GM12878 (cell line): ENCODE measurements at regions not wholly inside any gene's neighbourhood (a gene's known extent, or its start where the extent isn't known, plus 50 kb on each side); places are given as distances from the start of the nearest gene placed in this dataset.

Source experiments
- ATAC-seq: fragments of 200-7000 bp; cut with Tn5 transposase; 3 replicates; pipeline ENCODE4 v1.9.1; 2020; ENCODE audit warnings: mild to moderate bottlenecking, moderate library complexity
- BruUV-seq: library from RNA; stranded (reverse); fragments of 400-500 nt; replicated peaks from 2 replicates; lab custom pipeline; 2021; lab: Mats Ljungman, UMichigan
- CTCF ChIA-PET: fragments of 300-600 bp; sonication (Branson Sonifier 250); formaldehyde crosslinking; extraction: SDS; loops from one replicate; lab custom pipeline; 2021; ENCODE audit warnings: inconsistent platforms; lab: Yijun Ruan, JAX
- POLR2A ChIA-PET: fragments of 350-600 bp; formaldehyde crosslinking; extraction: SDS; loops from one replicate; lab custom pipeline; 2021; ENCODE audit warnings: inconsistent platforms; lab: Charles Lee
- RAD21 ChIA-PET: fragments of 300-600 bp; sonication (Branson Sonifier 250); formaldehyde crosslinking; loops from one replicate; lab custom pipeline; 2023; ENCODE audit warnings: antibody characterized with exemption; ENCODE audit not compliant: unreplicated experiment; lab: Charles Lee
- SMC1A ChIA-PET: fragments of 300-600 bp; sonication (Branson Sonifier 250); formaldehyde crosslinking; loops from one replicate; lab custom pipeline; 2023; ENCODE audit not compliant: unreplicated experiment, uncharacterized antibody; lab: Charles Lee
- DNase-seq: peaks from one replicate; pipeline ENCODE4 v3.0.0-alpha.2; 2011; ENCODE audit warnings: low read depth, low spot score
- FAIRE-seq: peaks from 3 replicates; lab custom pipeline; 2011; peaks lifted over from hg19 to GRCh38; lab: Jason Lieb, UNC
- H2AFZ ChIP-seq: 2 replicates; pipeline ENCODE4 v1.6.0; 2011; ENCODE audit warnings: low read depth, low read length, control low read depth; ENCODE audit not compliant: control insufficient read depth
- H3K27ac ChIP-seq: 2 replicates; pipeline ENCODE4 v1.5.1; 2011; ENCODE audit warnings: control low read depth; ENCODE audit not compliant: control insufficient read depth, insufficient read depth
- H3K27me3 ChIP-seq, 2 experiments: replicated peaks in 1 of 2; 2 replicates each; pipeline versions ENCODE4 v1.6.0 to v1.6.1; 2011; ENCODE audit warnings: low read length in 1 of 2; ENCODE audit not compliant: control insufficient read depth in 2 of 2, insufficient read depth in 2 of 2
- H3K36me3 ChIP-seq, 2 experiments: 2 replicates each; pipeline ENCODE4 v1.5.1; 2011; ENCODE audit warnings: low read length in 1 of 2; ENCODE audit not compliant: control insufficient read depth in 2 of 2, insufficient read depth in 2 of 2
- H3K4me1 ChIP-seq: 2 replicates; pipeline ENCODE4 v1.6.1; 2011; ENCODE audit warnings: mild to moderate bottlenecking, low read length, moderate library complexity, mixed read lengths; ENCODE audit not compliant: control insufficient read depth, insufficient read depth
- H3K4me2 ChIP-seq: 2 replicates; pipeline ENCODE4 v1.6.0; 2011; ENCODE audit warnings: control low read depth; ENCODE audit not compliant: control insufficient read depth, insufficient read depth
- H3K4me3 ChIP-seq: fragments of 200-600 bp; sonication (generic); 2 replicates; pipeline ENCODE4 v1.5.1; 2016
- H3K79me2 ChIP-seq: 2 replicates; pipeline ENCODE4 v1.6.0; 2011; ENCODE audit warnings: low read length; ENCODE audit not compliant: control insufficient read depth, insufficient read depth
- H3K9ac ChIP-seq: 2 replicates; pipeline ENCODE4 v1.8.0; 2011; ENCODE audit warnings: low read length, control low read depth, mixed read lengths; ENCODE audit not compliant: control insufficient read depth, insufficient read depth
- H3K9me3 ChIP-seq: replicated peaks from 3 replicates; pipeline ENCODE4 v1.5.1; 2011; ENCODE audit warnings: mild to moderate bottlenecking, low read length; ENCODE audit not compliant: control insufficient read depth, insufficient read depth
- H4K20me1 ChIP-seq: 2 replicates; pipeline ENCODE4 v1.6.0; 2011; ENCODE audit not compliant: control insufficient read depth, insufficient read depth
- CREM ChIP-seq: IDR thresholded peaks from 2 replicates; pipeline ENCODE4 v1.6.1; 2014; ENCODE audit warnings: antibody characterized with exemption, low read depth
- DPF2 ChIP-seq: fragments of 450-650 bp; IDR thresholded peaks from 2 replicates; pipeline ENCODE4 v1.6.1; 2017; ENCODE audit warnings: mild to moderate bottlenecking
- ESRRA ChIP-seq: IDR thresholded peaks from 2 replicates; pipeline ENCODE4 v1.6.1; 2012; ENCODE audit warnings: mild to moderate bottlenecking, low read length, improper control_type of control experiment
- IKZF1 ChIP-seq: fragments of 450-650 bp; conservative IDR thresholded peaks from 2 replicates; pipeline ENCODE4 v1.6.1; 2017; ENCODE audit warnings: antibody characterized with exemption, mild to moderate bottlenecking
- IRF3 ChIP-seq: fragments of 450-650 bp; IDR thresholded peaks from 2 replicates; pipeline ENCODE4 v1.6.1; 2014; ENCODE audit warnings: mild to moderate bottlenecking
- MLLT1 ChIP-seq: fragments of 450-650 bp; IDR thresholded peaks from 2 replicates; pipeline ENCODE4 v1.6.1; 2016; ENCODE audit warnings: mild to moderate bottlenecking
- NR2C2 ChIP-seq: IDR thresholded peaks from 2 replicates; pipeline ENCODE4 v1.6.1; 2011; ENCODE audit warnings: borderline replicate concordance, low read depth; ENCODE audit not compliant: control insufficient read depth, insufficient read length
- NR2F1 ChIP-seq: fragments of 450-650 bp; conservative IDR thresholded peaks from 2 replicates; pipeline ENCODE4 v1.6.1; 2017; ENCODE audit warnings: mild to moderate bottlenecking
- NRF1 ChIP-seq: conservative IDR thresholded peaks from 2 replicates; pipeline ENCODE4 v1.6.1; 2011; ENCODE audit warnings: mild to moderate bottlenecking, low read depth, low read length, improper control_type of control experiment
- PAX5 ChIP-seq: IDR thresholded peaks from 2 replicates; pipeline ENCODE4 v1.6.1; 2011; ENCODE audit warnings: low read depth, low read length, borderline replicate concordance
- TCF12 ChIP-seq: IDR thresholded peaks from 2 replicates; pipeline ENCODE4 v1.6.1; 2011; ENCODE audit warnings: low read depth, mild to moderate bottlenecking, low read length
- ZNF592 ChIP-seq: fragments of 450-650 bp; IDR thresholded peaks from 2 replicates; pipeline ENCODE4 v1.6.1; 2017; ENCODE audit warnings: mild to moderate bottlenecking, moderate library complexity
- WGBS: methylation state at CpG from one replicate; pipeline ENCODE4 v1.1.6; 2016; ENCODE audit warnings: low lambda C conversion rate; ENCODE audit not compliant: insufficient replicate concordance, insufficient coverage; ENCODE audit errors: missing lambda C conversion rate; 5-methylcytosine and 5-hydroxymethylcytosine counted together
- in situ Hi-C: fragments of 300-500 bp; cut with MboI; formaldehyde crosslinking; loops from 9 replicates; pipeline ENCODE4 v1.14.3; 2018; ENCODE audit warnings: mixed read lengths
- intact Hi-C: fragments of 100-400 bp; cut with micrococcal nuclease; formaldehyde crosslinking; loops from one replicate; pipeline ENCODE4 v1.14.2; 2022; ENCODE audit not compliant: unreplicated experiment

- BruUV-seq, result no TSS peak
- Histone ChIP-seq H3K27me3 (no peaks in the 10 kb centered on the region), H2AFZ (no peak overlapping the region), H3K79me2 (no peaks in the 10 kb centered on the region), H3K9ac (no peak overlapping the region), H3K27ac (no peak overlapping the region), H4K20me1 (no peaks in the 10 kb centered on the region), H3K4me1 (peaks cover 3% of the 10 kb centered on the region; the same call in 1 of the 2 replicates), H3K36me3 (no peaks in the 10 kb centered on the region), H3K9me3 (no peaks in the 10 kb centered on the region), H3K4me3 (no peak overlapping the region), H3K4me2 (no peak overlapping the region)
- intact Hi-C loops, result no loop called here
- TF ChIP-seq IRF3 (no peak), PAX5 (no peak), IKZF1 (no peak), CREM (no peak), ESRRA (no peak), DPF2 (no peak)
- 57% methylated on average over 13 of the region's 13 CpGs for WGBS
- ATAC-seq (no peak), DNase-seq (no peak), FAIRE-seq (no peak)
- ChIA-PET SMC1A (interaction anchor here (0.7 kb wide), 1 partner anchor 135 kb away, joined by 3 read pairs; no protein-coding TSS in a partner anchor), POLR2A (no interaction called here), CTCF (interaction anchor here (0.6 to 1.3 kb wide), 3 partner anchors 9 to 572 kb away, joined by 3 read pairs; no protein-coding TSS in a partner anchor), RAD21 (no interaction called here)
- in situ Hi-C loops, result no loop called here
These were observed 137.8 kb upstream of the CIBAR2 start for GRCh38 chr16:85250147-85250463.

GRCh38 chr16:85250609-85251223, 138.4 kb upstream of the CIBAR2 start:
- no peak overlapping the region for H3K4me3 ChIP-seq
- no peak overlapping the region for H3K9ac ChIP-seq
- ChIA-PET POLR2A (no interaction called here), CTCF (interaction anchor here (3.7 kb wide), 1 partner anchor 9 kb away, joined by 36 read pairs; no protein-coding TSS in a partner anchor), RAD21 (no interaction called here), SMC1A (no interaction called here)
- H3K9me3 ChIP-seq, result no peaks in the 10 kb centered on the region
- 73% methylated on average over 14 of the region's 14 CpGs for WGBS
- FAIRE-seq (no peak), DNase-seq (no peak), ATAC-seq (no peak)
- in situ Hi-C loops, result no loop called here
- no peaks in the 10 kb centered on the region for H3K36me3 ChIP-seq
- H3K79me2 ChIP-seq, result no peaks in the 10 kb centered on the region
- no peak overlapping the region for H3K4me2 ChIP-seq
- no peaks in the 10 kb centered on the region for H3K27me3 ChIP-seq
- H2AFZ ChIP-seq, result no peak overlapping the region
- H3K27ac ChIP-seq, result no peak overlapping the region
- H3K4me1 ChIP-seq, result peaks cover 3% of the 10 kb centered on the region; the same call in 1 of the 2 replicates
- BruUV-seq, result no TSS peak
- H4K20me1 ChIP-seq, result no peaks in the 10 kb centered on the region
- intact Hi-C loops, result no loop called here
- TF ChIP-seq ZNF592 (no peak), NR2C2 (no peak), TCF12 (no peak), NR2F1 (no peak), NRF1 (no peak), MLLT1 (no peak)
